A549 (cell line): ENCODE measurements at regions not wholly inside any gene's neighbourhood (a gene's known extent, or its start where the extent isn't known, plus 50 kb on each side); places are given as distances from the start of the nearest gene placed in this dataset.
A peak's percentile ranks its signal among the peaks of the same experiment; 100 is the strongest.

ENCODE experiments used
- ATAC-seq, 2 experiments: fragments of 200-7000 bp in 1 of 2; fragments of >200 bp in 1 of 2; cut with Nextera tagmentation in 1 of 2; cut with Tn5 transposase in 1 of 2; 3 replicates each; pipeline versions ENCODE4 v1.8.0 to v1.9.1; 2018 to 2020; ENCODE audit warnings: mild to moderate bottlenecking in 1 of 2, moderate library complexity in 1 of 2
- CTCF ChIA-PET: fragments of 300-600 bp; sonication (Branson Sonifier 250); formaldehyde crosslinking; extraction: SDS; loops from one replicate; lab custom pipeline; 2021; ENCODE audit warnings: antibody characterized with exemption, inconsistent platforms; lab: Yijun Ruan, JAX
- POLR2A ChIA-PET: fragments of 350-600 bp; formaldehyde crosslinking; extraction: SDS; loops from one replicate; lab custom pipeline; 2021; ENCODE audit warnings: antibody characterized with exemption, inconsistent platforms; lab: Yijun Ruan, JAX
- DNase-seq, 2 experiments: peaks; one replicate each; pipeline versions ENCODE4 v3.0.0 to v3.0.0-alpha.2; 2011 to 2016; ENCODE audit warnings: low read depth in 1 of 2, low spot score in 1 of 2
- FAIRE-seq: peaks from 2 replicates; lab custom pipeline; 2011; peaks lifted over from hg19 to GRCh38; lab: Jason Lieb, UNC
- H3K27ac ChIP-seq, 2 experiments: fragments of >200 bp; sonication (Bioruptor Twin); formaldehyde crosslinking; 3 replicates each; pipeline ENCODE4 v1.5.1; 2016 to 2017
- H3K4me1 ChIP-seq: fragments of >200 bp; sonication (Bioruptor Twin); formaldehyde crosslinking; 3 replicates; pipeline ENCODE4 v1.6.1; 2016
- H3K4me2 ChIP-seq: fragments of >200 bp; sonication (Bioruptor Twin); formaldehyde crosslinking; 3 replicates; pipeline ENCODE4 v1.6.1; 2016
- H3K4me3 ChIP-seq: fragments of >200 bp; sonication (Bioruptor Twin); formaldehyde crosslinking; 3 replicates; pipeline ENCODE4 v1.5.1; 2016
- H3K9me3 ChIP-seq: fragments of >200 bp; sonication (Bioruptor Twin); formaldehyde crosslinking; 3 replicates; pipeline ENCODE4 v1.6.1; 2016
- ATOH8 ChIP-seq: fragments of 250-450 bp; sonication (Bioruptor Pico); IDR thresholded peaks from 2 replicates; pipeline ENCODE4 v1.5.0; 2020; ENCODE audit warnings: low read depth, mild to moderate bottlenecking, moderate library complexity
- CHD2 ChIP-seq: fragments of 150-350 bp; IDR thresholded peaks from 2 replicates; pipeline ENCODE4 v1.6.1; 2014; ENCODE audit warnings: low read length; ENCODE audit not compliant: partially characterized antibody
- CHD4 ChIP-seq: fragments of 200-600 bp; sonication (generic); IDR thresholded peaks from 2 replicates; pipeline ENCODE4 v1.6.1; 2016; ENCODE audit warnings: antibody characterized with exemption, mild to moderate bottlenecking, borderline replicate concordance
- FOSB ChIP-seq: fragments of 250-450 bp; sonication (Bioruptor Pico); IDR thresholded peaks from 2 replicates; pipeline ENCODE4 v1.5.0; 2020; ENCODE audit warnings: mild to moderate bottlenecking, moderate library complexity
- HEYL ChIP-seq: fragments of 250-450 bp; sonication (Bioruptor Pico); IDR thresholded peaks from 2 replicates; pipeline ENCODE4 v1.8.0; 2021; ENCODE audit warnings: mild to moderate bottlenecking, moderate library complexity
- HOXA7 ChIP-seq: fragments of 250-450 bp; sonication (Bioruptor Pico); IDR thresholded peaks from 2 replicates; pipeline ENCODE4 v1.5.0; 2020; ENCODE audit warnings: mild to moderate bottlenecking, moderate library complexity
- HOXB5 ChIP-seq: fragments of 250-450 bp; sonication (Bioruptor Pico); IDR thresholded peaks from 2 replicates; pipeline ENCODE4 v1.5.0; 2020; ENCODE audit warnings: mild to moderate bottlenecking, moderate library complexity
- JUNB ChIP-seq: fragments of >200 bp; sonication (Bioruptor Twin); formaldehyde crosslinking; IDR thresholded peaks from 2 replicates; pipeline ENCODE4 v1.6.1; 2016
- MAZ ChIP-seq: fragments of 150-350 bp; IDR thresholded peaks from 2 replicates; pipeline ENCODE4 v1.6.1; 2014; ENCODE audit warnings: antibody characterized with exemption, low read depth, low read length, borderline replicate concordance
- NPAS2 ChIP-seq: fragments of 250-450 bp; sonication (Bioruptor Pico); IDR thresholded peaks from 2 replicates; pipeline ENCODE4 v1.8.0; 2022; ENCODE audit warnings: mild to moderate bottlenecking, moderate library complexity, borderline replicate concordance
- RARB ChIP-seq: fragments of 250-450 bp; sonication (Bioruptor Pico); IDR thresholded peaks from 2 replicates; pipeline ENCODE4 v1.8.0; 2021; ENCODE audit warnings: mild to moderate bottlenecking, moderate library complexity
- RCOR1 ChIP-seq: fragments of 150-350 bp; IDR thresholded peaks from 2 replicates; pipeline ENCODE4 v1.6.1; 2014; ENCODE audit warnings: antibody characterized with exemption, low read length, low read depth
- RFX5 ChIP-seq: fragments of 450-650 bp; IDR thresholded peaks from 2 replicates; pipeline ENCODE4 v1.7.1; 2014; ENCODE audit warnings: antibody characterized with exemption, mild to moderate bottlenecking, moderate library complexity
- SMC3 ChIP-seq: fragments of >200 bp; sonication (Bioruptor Twin); formaldehyde crosslinking; IDR thresholded peaks from 3 replicates; pipeline ENCODE4 v1.6.1; 2018; ENCODE audit warnings: inconsistent platforms
- TFCP2L1 ChIP-seq: fragments of 250-450 bp; sonication (Bioruptor Pico); IDR thresholded peaks from 2 replicates; pipeline ENCODE4 v1.5.0; 2021; ENCODE audit warnings: mild to moderate bottlenecking
- USF2 ChIP-seq: fragments of 450-650 bp; IDR thresholded peaks from 2 replicates; pipeline ENCODE4 v1.6.1; 2014; ENCODE audit warnings: antibody characterized with exemption
- ZSCAN20 ChIP-seq: fragments of 250-450 bp; sonication (Bioruptor Pico); IDR thresholded peaks from 2 replicates; pipeline ENCODE4 v1.8.0; 2022; ENCODE audit warnings: mild to moderate bottlenecking, moderate library complexity
- WGBS: methylation state at CpG from one replicate; pipeline ENCODE4 v1.1.6; 2017; ENCODE audit errors: missing lambda C conversion rate; 5-methylcytosine and 5-hydroxymethylcytosine counted together
- TF ChIP-seq, protein P1 (sequence below): fragments of 250-450 bp; sonication (Bioruptor Pico); IDR thresholded peaks from 2 replicates; pipeline ENCODE4 v1.5.0; 2021; ENCODE audit warnings: mild to moderate bottlenecking, moderate library complexity, borderline replicate concordance
- TF ChIP-seq, protein P2 (sequence below): IDR thresholded peaks from 2 replicates; pipeline ENCODE4 v1.6.1; 2012; ENCODE audit warnings: low read depth, borderline replicate concordance
- TF ChIP-seq, protein P3 (sequence below): fragments of 200-600 bp; sonication (generic); IDR thresholded peaks from 2 replicates; pipeline ENCODE4 v1.6.1; 2016; ENCODE audit warnings: antibody characterized with exemption, mild to moderate bottlenecking, moderate library complexity

DNA sequence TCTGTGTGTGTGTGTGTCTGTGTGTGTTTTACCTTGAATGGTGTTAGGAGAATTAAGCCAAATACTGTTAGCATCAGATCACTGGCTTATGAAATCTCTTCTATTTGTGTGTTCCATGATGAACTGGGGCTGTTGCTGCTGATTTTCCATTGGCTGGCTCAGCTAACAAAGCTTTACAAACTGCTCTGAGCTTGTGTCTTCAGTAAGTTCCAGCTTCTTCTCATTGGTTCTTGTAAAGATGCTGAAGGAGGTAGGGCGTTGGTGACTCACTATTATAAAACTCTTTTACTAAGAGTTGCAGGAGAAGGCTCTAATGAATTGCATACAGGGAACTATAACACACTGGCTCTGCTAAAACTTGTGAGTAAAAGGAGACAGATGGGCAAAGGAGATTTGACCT lies 136.4 kb upstream of the PRKCQ start:
- Histone ChIP-seq H3K4me3 (no peak overlapping the region), H3K4me2 (no peak overlapping the region), H3K27ac (no peak overlapping the region), H3K9me3 (no peaks in the 10 kb centered on the region), H3K4me1 (peaks cover 16% of the 10 kb centered on the region)
- WGBS: 10% methylated on average over 1 of the region's 1 CpG
- ChIA-PET POLR2A (interaction anchor here (0.7 kb wide), 1 partner anchor 608 kb away, joined by 3 read pairs; no protein-coding TSS in a partner anchor), CTCF (interaction anchor here (0.7 to 1.9 kb wide), 4 partner anchors 8 to 336 kb away, joined by 3 to 6 read pairs (median 3); no protein-coding TSS in a partner anchor)
- DNase-seq (no peak), ATAC-seq (no peak), FAIRE-seq (no peak)
- TF ChIP-seq JUNB (no peak), HOXA7 (CRISPR knock-in tag) (no peak), USF2 (no peak), RCOR1 (no peak), TFCP2L1 (CRISPR knock-in tag) (no peak), CHD4 (no peak), ZSCAN20 (CRISPR knock-in tag) (no peak), SMC3 (no peak), RARB (no peak), NPAS2 (no peak), HEYL (CRISPR knock-in tag) (no peak), ATOH8 (no peak), HOXB5 (CRISPR knock-in tag) (no peak)
- TF ChIP-seq, protein P1, sequence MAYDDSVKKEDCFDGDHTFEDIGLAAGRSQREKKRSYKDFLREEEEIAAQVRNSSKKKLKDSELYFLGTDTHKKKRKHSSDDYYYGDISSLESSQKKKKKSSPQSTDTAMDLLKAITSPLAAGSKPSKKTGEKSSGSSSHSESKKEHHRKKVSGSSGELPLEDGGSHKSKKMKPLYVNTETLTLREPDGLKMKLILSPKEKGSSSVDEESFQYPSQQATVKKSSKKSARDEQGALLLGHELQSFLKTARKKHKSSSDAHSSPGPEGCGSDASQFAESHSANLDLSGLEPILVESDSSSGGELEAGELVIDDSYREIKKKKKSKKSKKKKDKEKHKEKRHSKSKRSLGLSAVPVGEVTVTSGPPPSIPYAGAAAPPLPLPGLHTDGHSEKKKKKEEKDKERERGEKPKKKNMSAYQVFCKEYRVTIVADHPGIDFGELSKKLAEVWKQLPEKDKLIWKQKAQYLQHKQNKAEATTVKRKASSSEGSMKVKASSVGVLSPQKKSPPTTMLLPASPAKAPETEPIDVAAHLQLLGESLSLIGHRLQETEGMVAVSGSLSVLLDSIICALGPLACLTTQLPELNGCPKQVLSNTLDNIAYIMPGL: no peak
- TF ChIP-seq, protein P2, sequence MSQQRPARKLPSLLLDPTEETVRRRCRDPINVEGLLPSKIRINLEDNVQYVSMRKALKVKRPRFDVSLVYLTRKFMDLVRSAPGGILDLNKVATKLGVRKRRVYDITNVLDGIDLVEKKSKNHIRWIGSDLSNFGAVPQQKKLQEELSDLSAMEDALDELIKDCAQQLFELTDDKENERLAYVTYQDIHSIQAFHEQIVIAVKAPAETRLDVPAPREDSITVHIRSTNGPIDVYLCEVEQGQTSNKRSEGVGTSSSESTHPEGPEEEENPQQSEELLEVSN: no peak

DNA sequence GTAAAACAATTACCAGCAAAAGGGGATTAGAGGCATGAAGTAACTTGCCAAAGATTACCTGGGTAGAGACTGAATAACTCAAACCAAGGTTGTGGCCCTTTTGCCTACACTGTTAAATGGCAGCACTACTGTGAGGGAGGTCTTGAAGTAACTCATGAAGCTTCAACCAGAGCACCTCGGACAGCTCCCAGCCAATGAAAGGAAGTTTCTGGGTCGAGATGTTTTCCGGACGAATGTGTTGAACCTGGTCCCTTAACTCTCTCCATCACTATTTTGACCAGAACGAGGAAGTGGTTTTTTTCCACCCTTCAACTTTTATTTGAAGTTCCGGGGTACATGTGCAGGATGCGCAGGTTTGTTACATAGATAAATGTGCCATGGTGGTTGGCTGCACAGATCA lies 133.6 kb upstream of the PRKCQ start:
- no peak overlapping the region for H3K4me3 ChIP-seq
- no peak for ATAC-seq
- TF ChIP-seq CHD2 (no peak), RFX5 (no peak), MAZ (no peak), FOSB (no peak)
- TF ChIP-seq, protein P3, sequence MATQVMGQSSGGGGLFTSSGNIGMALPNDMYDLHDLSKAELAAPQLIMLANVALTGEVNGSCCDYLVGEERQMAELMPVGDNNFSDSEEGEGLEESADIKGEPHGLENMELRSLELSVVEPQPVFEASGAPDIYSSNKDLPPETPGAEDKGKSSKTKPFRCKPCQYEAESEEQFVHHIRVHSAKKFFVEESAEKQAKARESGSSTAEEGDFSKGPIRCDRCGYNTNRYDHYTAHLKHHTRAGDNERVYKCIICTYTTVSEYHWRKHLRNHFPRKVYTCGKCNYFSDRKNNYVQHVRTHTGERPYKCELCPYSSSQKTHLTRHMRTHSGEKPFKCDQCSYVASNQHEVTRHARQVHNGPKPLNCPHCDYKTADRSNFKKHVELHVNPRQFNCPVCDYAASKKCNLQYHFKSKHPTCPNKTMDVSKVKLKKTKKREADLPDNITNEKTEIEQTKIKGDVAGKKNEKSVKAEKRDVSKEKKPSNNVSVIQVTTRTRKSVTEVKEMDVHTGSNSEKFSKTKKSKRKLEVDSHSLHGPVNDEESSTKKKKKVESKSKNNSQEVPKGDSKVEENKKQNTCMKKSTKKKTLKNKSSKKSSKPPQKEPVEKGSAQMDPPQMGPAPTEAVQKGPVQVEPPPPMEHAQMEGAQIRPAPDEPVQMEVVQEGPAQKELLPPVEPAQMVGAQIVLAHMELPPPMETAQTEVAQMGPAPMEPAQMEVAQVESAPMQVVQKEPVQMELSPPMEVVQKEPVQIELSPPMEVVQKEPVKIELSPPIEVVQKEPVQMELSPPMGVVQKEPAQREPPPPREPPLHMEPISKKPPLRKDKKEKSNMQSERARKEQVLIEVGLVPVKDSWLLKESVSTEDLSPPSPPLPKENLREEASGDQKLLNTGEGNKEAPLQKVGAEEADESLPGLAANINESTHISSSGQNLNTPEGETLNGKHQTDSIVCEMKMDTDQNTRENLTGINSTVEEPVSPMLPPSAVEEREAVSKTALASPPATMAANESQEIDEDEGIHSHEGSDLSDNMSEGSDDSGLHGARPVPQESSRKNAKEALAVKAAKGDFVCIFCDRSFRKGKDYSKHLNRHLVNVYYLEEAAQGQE: peak; percentile 53; the same call in 1 of the 2 replicates
- no peak overlapping the region for H3K4me2 ChIP-seq
- no peak for FAIRE-seq
- no peaks in the 10 kb centered on the region for H3K9me3 ChIP-seq
- CTCF ChIA-PET: interaction anchor here (0.7 to 1.3 kb wide), 3 partner anchors 12 to 35 kb away, joined by 3 read pairs; no protein-coding TSS in a partner anchor
- no peak overlapping the region for H3K27ac ChIP-seq
- POLR2A ChIA-PET: interaction anchor here (0.5 to 0.6 kb wide), 2 partner anchors 28 to 402 kb away, joined by 3 to 6 read pairs; no protein-coding TSS in a partner anchor
- WGBS: 63% methylated on average over 7 of the region's 7 CpGs
- H3K4me1 ChIP-seq: peaks cover 5% of the 10 kb centered on the region; the same call in 1 of the 3 replicates
- DNase-seq: no peak
